ENCODE measurements at regions not wholly inside any gene's neighbourhood (a gene's known extent, or its start where the extent isn't known, plus 50 kb on each side); places are given as distances from the start of the nearest gene placed in this dataset.
"Not testable (repeated sequence)": the region's sequence is repeated elsewhere in the genome, so short reads cannot be mapped to it uniquely, and the experiment has no call there.

- DNase-seq, result no peak
Observed at GRCh38 chr7:116384936-116385635, 114.5 kb upstream of the CAV2 start.

GRCh38 chr7:116386674-116387073 lies 112.9 kb upstream of the CAV2 start:
- DNase-seq, result no peak

GRCh38 chr7:116390363-116390762 lies 109.2 kb upstream of the CAV2 start:
- no peak for DNase-seq

- DNase-seq, result no peak
Observed at GRCh38 chr7:116392806-116393205, 106.7 kb upstream of the CAV2 start.

- no peak for DNase-seq
Observed at GRCh38 chr7:116393654-116394053, 105.9 kb upstream of the CAV2 start.

GRCh38 chr7:116394106-116394505 lies 105.4 kb upstream of the CAV2 start:
- DNase-seq, result no peak

GRCh38 chr7:116395141-116395791 lies 104.3 kb upstream of the CAV2 start:
- DNase-seq, result no peak

GRCh38 chr7:116398672-116399071 lies 100.9 kb upstream of the CAV2 start:
- DNase-seq, result no peak

- DNase-seq, result no peak
Observed at GRCh38 chr7:116399819-116400218, 99.7 kb upstream of the CAV2 start.

GRCh38 chr7:116400522-116400921 lies 99.0 kb upstream of the CAV2 start:
- DNase-seq, result no peak

GRCh38 chr7:116401711-116402110 lies 97.8 kb upstream of the CAV2 start:
- no peak for DNase-seq

- DNase-seq, result no peak
Observed at GRCh38 chr7:116403265-116403664, 96.3 kb upstream of the CAV2 start.

- no peak for DNase-seq
Observed at GRCh38 chr7:116404389-116404788, 95.1 kb upstream of the CAV2 start.

- no peak for DNase-seq
Observed at GRCh38 chr7:116405810-116406209, 93.7 kb upstream of the CAV2 start.

- no peak for DNase-seq
Observed at GRCh38 chr7:116407165-116407564, 92.4 kb upstream of the CAV2 start.

- no peak for DNase-seq
Observed at GRCh38 chr7:116408166-116408565, 91.4 kb upstream of the CAV2 start.

GRCh38 chr7:116408831-116409453 lies 90.6 kb upstream of the CAV2 start:
- not testable (repeated sequence) for DNase-seq

GRCh38 chr7:116410694-116411093 lies 88.8 kb upstream of the CAV2 start:
- not testable (repeated sequence) for DNase-seq

GRCh38 chr7:116417593-116418345 lies 81.8 kb upstream of the CAV2 start:
- DNase-seq, result peak; percentile 10

GRCh38 chr7:116418524-116418923 lies 81.0 kb upstream of the CAV2 start:
- no peak for DNase-seq

GRCh38 chr7:116420003-116420402 lies 79.5 kb upstream of the CAV2 start:
- no peak for DNase-seq

GRCh38 chr7:116421298-116421697 lies 78.2 kb upstream of the CAV2 start:
- DNase-seq, result no peak

GRCh38 chr7:116422683-116423082 lies 76.9 kb upstream of the CAV2 start:
- DNase-seq, result no peak

GRCh38 chr7:116423499-116423898 lies 76.0 kb upstream of the CAV2 start:
- no peak for DNase-seq
